ENCODE measurements at regions not wholly inside any gene's neighbourhood (a gene's known extent, or its start where the extent isn't known, plus 50 kb on each side); places are given as distances from the start of the nearest gene placed in this dataset.
A peak's percentile ranks its signal among the peaks of the same experiment; 100 is the strongest.

- H3K4me1 Mint-ChIP-seq (ENCODE audit: low read depth), result no peaks in the 10 kb centered on the region
- H3K27ac Mint-ChIP-seq, result no peak overlapping the region
- ChIA-PET CTCF (interaction anchor here (1.8 kb wide), 1 partner anchor 9 kb away, joined by 5 read pairs; no protein-coding TSS in a partner anchor), POLR2A (no interaction called here)
- H3K27me3 Mint-ChIP-seq (ENCODE audit: low read depth), result peaks cover 30% of the 10 kb centered on the region
- H3K9me3 Mint-ChIP-seq (ENCODE audit: insufficient read depth), result no peaks in the 10 kb centered on the region
- H3K4me3 Mint-ChIP-seq, result no peak overlapping the region
- no peak for DNase-seq
- ATAC-seq, result no peak
- no peaks in the 10 kb centered on the region for H3K36me3 Mint-ChIP-seq (ENCODE audit: low read depth)
Measured at GRCh38 chr1:212549503-212550017, 59.0 kb upstream of the ATF3 start.

GRCh38 chr1:212551929-212552328, 56.6 kb upstream of the ATF3 start:
- Mint-ChIP-seq H3K27me3 (ENCODE audit: low read depth) (peaks cover 37% of the 10 kb centered on the region), H3K27ac (no peak overlapping the region), H3K4me3 (no peak overlapping the region), H3K9me3 (ENCODE audit: insufficient read depth) (no peaks in the 10 kb centered on the region), H3K4me1 (ENCODE audit: low read depth) (no peaks in the 10 kb centered on the region), H3K36me3 (ENCODE audit: low read depth) (peaks cover 3% of the 10 kb centered on the region)
- DNase-seq, result no peak
- POLR2A ChIA-PET, result no interaction called here
- no peak for ATAC-seq
- CTCF ChIA-PET, result no interaction called here

- H3K27ac Mint-ChIP-seq, result no peak overlapping the region
- DNase-seq, result no peak
- H3K9me3 Mint-ChIP-seq (ENCODE audit: insufficient read depth), result peaks cover 7% of the 10 kb centered on the region
- no peak for ATAC-seq
- H3K4me1 Mint-ChIP-seq (ENCODE audit: low read depth), result peaks cover 5% of the 10 kb centered on the region
- peaks cover 48% of the 10 kb centered on the region for H3K27me3 Mint-ChIP-seq (ENCODE audit: low read depth)
- H3K36me3 Mint-ChIP-seq (ENCODE audit: low read depth), result peaks cover 7% of the 10 kb centered on the region
- POLR2A ChIA-PET, result no interaction called here
- H3K4me3 Mint-ChIP-seq, result no peak overlapping the region
- CTCF ChIA-PET, result interaction anchor here (1.1 to 1.5 kb wide), 2 partner anchors 76 to 98 kb away, joined by 3 to 5 read pairs; no protein-coding TSS in a partner anchor
Measured at GRCh38 chr1:212553676-212554075, 54.9 kb upstream of the ATF3 start.

GRCh38 chr1:212554401-212554800, 54.2 kb upstream of the ATF3 start:
- ChIA-PET CTCF (interaction anchor here (1.1 to 1.5 kb wide), 2 partner anchors 76 to 99 kb away, joined by 3 to 5 read pairs; no protein-coding TSS in a partner anchor), POLR2A (interaction anchor here (2.7 kb wide), 1 partner anchor 54 kb away, joined by 9 read pairs; the partner anchor contains the start of gene ATF3)
- DNase-seq (no peak), ATAC-seq (no peak)
- peaks cover 11% of the 10 kb centered on the region for H3K4me1 Mint-ChIP-seq (ENCODE audit: low read depth)
- H3K9me3 Mint-ChIP-seq (ENCODE audit: insufficient read depth), result peaks cover 7% of the 10 kb centered on the region
- H3K27me3 Mint-ChIP-seq (ENCODE audit: low read depth), result peaks cover 46% of the 10 kb centered on the region
- H3K27ac Mint-ChIP-seq, result no peak overlapping the region
- H3K4me3 Mint-ChIP-seq, result no peak overlapping the region
- peaks cover 9% of the 10 kb centered on the region for H3K36me3 Mint-ChIP-seq (ENCODE audit: low read depth)

DNA sequence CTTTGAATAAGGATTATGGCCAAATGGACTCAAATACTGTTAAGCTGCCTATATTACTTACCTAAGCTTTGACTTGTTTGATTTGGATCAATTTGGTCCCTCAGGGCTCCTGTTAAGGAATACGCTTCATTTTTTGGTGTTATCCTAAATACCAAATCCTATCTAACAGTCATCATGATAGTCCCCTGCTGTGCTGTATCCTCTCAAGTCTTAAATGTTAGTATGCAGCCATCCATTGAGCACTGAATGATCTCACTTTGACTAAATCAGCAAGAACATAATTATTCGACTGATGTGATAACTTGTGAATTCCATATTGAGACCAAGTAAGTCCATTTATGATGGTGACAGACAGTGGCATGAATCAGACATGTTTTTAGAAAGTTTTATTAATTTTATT, 53.1 kb upstream of the ATF3 start:
- H3K27ac Mint-ChIP-seq, result no peak overlapping the region
- POLR2A ChIA-PET, result interaction anchor here (2.7 kb wide), 1 partner anchor 53 kb away, joined by 9 read pairs; the partner anchor contains the start of gene ATF3
- peaks cover 7% of the 10 kb centered on the region for H3K9me3 Mint-ChIP-seq (ENCODE audit: insufficient read depth)
- ATAC-seq (no peak), DNase-seq (no peak)
- peaks cover 16% of the 10 kb centered on the region for H3K4me1 Mint-ChIP-seq (ENCODE audit: low read depth)
- H3K4me3 Mint-ChIP-seq, result no peak overlapping the region
- CTCF ChIA-PET, result interaction anchor here (0.7 to 1.0 kb wide), 2 partner anchors 79 to 110 kb away, joined by 3 read pairs; no protein-coding TSS in a partner anchor
- peaks cover 44% of the 10 kb centered on the region for H3K27me3 Mint-ChIP-seq (ENCODE audit: low read depth)
- peaks cover 9% of the 10 kb centered on the region for H3K36me3 Mint-ChIP-seq (ENCODE audit: low read depth)

GRCh38 chr1:212556822-212557549, 51.6 kb upstream of the ATF3 start:
- H3K4me1 Mint-ChIP-seq (ENCODE audit: low read depth), result peaks cover 16% of the 10 kb centered on the region
- peaks cover 39% of the 10 kb centered on the region for H3K27me3 Mint-ChIP-seq (ENCODE audit: low read depth)
- peaks cover 9% of the 10 kb centered on the region for H3K36me3 Mint-ChIP-seq (ENCODE audit: low read depth)
- no peak overlapping the region for H3K27ac Mint-ChIP-seq
- ATAC-seq (no peak), DNase-seq (no peak)
- ChIA-PET POLR2A (interaction anchor here (0.6 to 2.7 kb wide), 2 partner anchors 51 to 897 kb away, joined by 3 to 9 read pairs; partner anchors contain the start of gene ATF3), CTCF (interaction anchor here (1.2 to 1.3 kb wide), 2 partner anchors 58 to 522 kb away, joined by 3 read pairs; partner anchors contain the start of genes DTL and INTS7)
- H3K9me3 Mint-ChIP-seq (ENCODE audit: insufficient read depth), result peaks cover 7% of the 10 kb centered on the region
- no peak overlapping the region for H3K4me3 Mint-ChIP-seq

- peak overlapping the region; percentile 95 for H3K27ac Mint-ChIP-seq
- ATAC-seq (peak; percentile 45), DNase-seq (no peak)
- peaks cover 16% of the 10 kb centered on the region for H3K4me1 Mint-ChIP-seq (ENCODE audit: low read depth)
- ChIA-PET POLR2A (interaction anchor here (0.6 to 2.3 kb wide), 5 partner anchors 9 to 1089 kb away, joined by 3 to 14 read pairs (median 5); partner anchors contain the start of genes ATF3, NSL1 and TATDN3), CTCF (interaction anchor here (0.7 to 1.6 kb wide), 4 partner anchors 14 to 102 kb away, joined by 3 read pairs; no protein-coding TSS in a partner anchor)
- H3K9me3 Mint-ChIP-seq (ENCODE audit: insufficient read depth), result peaks cover 7% of the 10 kb centered on the region
- H3K27me3 Mint-ChIP-seq (ENCODE audit: low read depth), result peaks cover 41% of the 10 kb centered on the region
- H3K4me3 Mint-ChIP-seq, result peak overlapping the region; percentile 74
- peaks cover 9% of the 10 kb centered on the region for H3K36me3 Mint-ChIP-seq (ENCODE audit: low read depth)
Measured at GRCh38 chr1:212557739-212558692, 50.5 kb upstream of the ATF3 start.

DNA sequence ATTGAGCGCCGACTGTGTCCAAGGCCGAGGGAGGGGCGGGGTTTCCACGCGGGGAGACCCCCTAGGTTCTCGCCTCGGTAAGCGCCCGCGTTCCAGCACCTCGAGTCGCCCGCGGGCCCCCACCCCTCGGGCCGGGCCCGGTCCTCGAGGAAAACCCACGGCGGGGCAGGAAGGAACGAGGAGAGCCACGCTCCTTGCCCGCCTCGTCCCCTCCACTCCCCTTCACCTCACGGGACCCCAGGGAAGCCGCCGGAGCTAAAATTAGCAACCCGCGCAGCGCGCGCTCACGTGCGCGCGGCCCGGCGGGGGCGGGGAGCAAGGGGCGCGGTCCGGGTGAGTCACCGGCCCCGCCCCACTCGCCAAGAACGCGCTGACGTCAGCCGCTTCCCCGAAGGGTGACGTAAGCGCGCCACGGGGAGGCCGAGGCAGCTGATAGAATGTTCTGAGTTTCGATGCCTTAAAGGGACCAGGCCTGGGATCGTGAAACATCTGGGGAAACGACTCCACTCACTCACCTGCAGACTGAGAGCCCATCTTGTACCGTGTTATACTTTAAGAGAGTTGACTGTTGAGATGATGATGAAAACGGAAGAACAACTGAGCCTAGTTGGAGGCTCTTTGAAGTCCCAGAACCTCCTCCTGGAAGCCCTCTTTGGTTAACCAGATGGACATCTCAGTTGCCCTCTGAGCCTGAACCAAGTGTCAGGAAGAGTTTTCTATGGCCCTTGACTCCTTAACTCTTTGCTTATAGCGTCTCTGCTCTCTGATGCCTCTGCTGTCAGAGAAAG, 49.7 kb upstream of the ATF3 start:
- CTCF ChIA-PET, result interaction anchor here (0.7 to 1.6 kb wide), 3 partner anchors 9 to 20 kb away, joined by 3 to 5 read pairs (median 3); no protein-coding TSS in a partner anchor

More for the DNA sequence above, 49.7 kb upstream of the ATF3 start:
- H3K4me3 Mint-ChIP-seq, result peak overlapping the region; percentile 74
- H3K27ac Mint-ChIP-seq, result peak overlapping the region; percentile 95
- H3K27me3 Mint-ChIP-seq (ENCODE audit: low read depth), result peaks cover 38% of the 10 kb centered on the region
- ATAC-seq, result peak; percentile 92
- H3K9me3 Mint-ChIP-seq (ENCODE audit: insufficient read depth), result peaks cover 7% of the 10 kb centered on the region
- peaks cover 16% of the 10 kb centered on the region for H3K4me1 Mint-ChIP-seq (ENCODE audit: low read depth)
- POLR2A ChIA-PET, result interaction anchor here (0.7 to 2.3 kb wide), 4 partner anchors 8 to 1090 kb away, joined by 3 to 14 read pairs (median 6); partner anchors contain the start of genes ATF3, NSL1 and TATDN3
- peak; percentile 94 for DNase-seq
- peaks cover 9% of the 10 kb centered on the region for H3K36me3 Mint-ChIP-seq (ENCODE audit: low read depth)

Measured in activated CD8-positive, alpha-beta T cell treated with anti-CD3 and anti-CD28 coated beads, Interleukin-2, amount 10 ng/mL, durations not matched to agents 7 days and 5 days (primary cell).